Stimulated activated CD4-positive, alpha-beta T cell treated with anti-CD3 and anti-CD28 coated beads, Interleukin-15, amount 100 ng/mL, for 24 hours (primary cell): ENCODE measurements at regions not wholly inside any gene's neighbourhood (a gene's known extent, or its start where the extent isn't known, plus 50 kb on each side); places are given as distances from the start of the nearest gene placed in this dataset.

ENCODE experiments used
- DNase-seq: peaks from one replicate; pipeline ENCODE4 v3.0.0-alpha.2; 2020

DNA sequence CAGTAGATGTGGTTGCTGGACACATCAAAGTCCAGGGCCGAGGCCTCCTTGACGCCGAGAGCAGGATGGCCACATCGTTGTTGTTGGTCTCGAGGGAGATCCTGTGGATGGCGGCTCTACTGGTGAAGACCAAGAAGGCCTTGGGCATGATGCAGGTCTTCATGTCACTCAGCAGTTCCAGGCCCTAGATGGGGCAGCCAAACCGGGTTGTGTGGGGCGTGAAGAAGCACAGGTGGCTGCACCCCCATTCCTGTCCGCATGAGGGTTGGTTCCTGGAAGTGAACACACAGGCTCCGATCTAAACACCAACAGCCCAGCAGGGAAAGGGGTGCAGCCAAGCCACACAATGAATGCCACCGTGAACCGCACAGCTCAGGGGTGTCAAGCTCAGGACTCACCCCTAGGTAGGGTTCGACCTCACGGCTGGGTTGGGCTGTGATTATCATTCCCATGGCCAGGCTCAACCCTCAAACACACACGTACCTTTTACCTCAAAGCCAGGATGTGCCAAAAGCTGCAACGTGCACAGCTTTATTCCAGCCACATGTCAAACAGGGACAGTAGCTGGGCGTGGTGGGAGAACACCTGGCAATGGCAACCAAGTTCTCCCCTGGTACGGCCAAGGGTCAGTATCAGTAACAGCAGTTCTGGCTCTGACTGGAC is 132.3 kb downstream of the CRYBB2 start:
- no peak for DNase-seq

DNA sequence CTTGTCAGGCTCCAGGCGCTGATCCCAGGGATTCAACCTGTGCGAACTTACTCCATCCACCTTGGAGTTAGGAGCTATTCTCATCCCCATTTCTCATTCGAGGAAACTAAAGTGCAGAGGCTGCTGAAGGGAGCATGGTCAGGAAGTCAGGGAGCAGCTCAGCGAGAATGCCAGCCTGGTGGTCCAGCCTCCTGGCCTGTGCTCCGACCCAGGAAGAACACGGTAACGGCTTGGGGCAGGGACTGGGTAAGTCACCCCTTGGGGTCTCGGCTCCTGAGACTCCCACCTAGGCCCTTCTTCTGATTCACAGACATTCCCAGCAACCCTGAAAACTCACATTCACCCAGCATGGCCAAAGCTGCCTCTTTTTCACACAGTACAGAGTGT is 132.8 kb downstream of the CRYBB2 start:
- DNase-seq, result no peak

DNA sequence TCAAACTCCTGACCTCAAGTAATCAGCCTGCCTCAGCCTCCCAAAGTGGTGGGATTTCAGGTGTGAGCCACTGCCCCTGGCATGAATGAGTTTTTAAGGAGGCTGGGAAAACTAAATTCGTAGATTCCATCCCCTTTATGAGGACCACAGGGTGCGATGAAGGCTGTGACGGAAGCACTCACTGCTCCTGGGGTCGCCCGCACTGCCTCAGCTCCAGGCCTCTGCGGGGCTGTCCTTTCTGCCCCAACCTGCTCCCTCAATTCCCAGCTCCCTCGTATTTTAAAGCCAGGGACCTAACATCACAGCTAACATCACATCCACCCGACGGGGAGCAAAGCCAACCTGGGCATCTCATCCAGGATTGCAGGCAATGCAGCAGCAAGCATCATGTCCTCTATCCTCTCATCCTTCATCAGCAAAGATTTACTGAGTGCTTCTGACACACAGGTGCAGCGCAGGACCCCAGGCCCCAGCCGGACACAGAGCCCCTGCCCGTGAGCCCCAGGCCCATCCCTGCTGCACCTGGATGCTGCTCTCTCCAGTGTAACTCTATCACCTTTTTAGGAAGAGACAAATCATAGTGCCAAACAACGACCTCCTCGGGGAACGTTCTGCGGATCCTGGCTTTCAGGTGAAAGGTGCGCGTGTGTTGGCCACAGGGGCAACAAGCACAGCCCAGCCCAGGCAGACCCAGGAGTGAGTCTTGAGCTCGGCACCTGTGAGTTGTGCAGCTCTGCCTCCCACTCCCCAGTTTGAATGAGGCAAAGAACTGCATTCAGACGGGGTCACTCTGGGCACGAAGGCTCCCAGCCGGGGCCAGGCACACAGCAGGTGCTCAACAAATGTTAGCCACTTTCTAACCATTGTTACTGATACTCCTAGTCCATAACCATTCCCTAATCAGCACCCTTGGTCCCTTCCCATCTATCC is 134.3 kb downstream of the CRYBB2 start:
- no peak for DNase-seq

DNA sequence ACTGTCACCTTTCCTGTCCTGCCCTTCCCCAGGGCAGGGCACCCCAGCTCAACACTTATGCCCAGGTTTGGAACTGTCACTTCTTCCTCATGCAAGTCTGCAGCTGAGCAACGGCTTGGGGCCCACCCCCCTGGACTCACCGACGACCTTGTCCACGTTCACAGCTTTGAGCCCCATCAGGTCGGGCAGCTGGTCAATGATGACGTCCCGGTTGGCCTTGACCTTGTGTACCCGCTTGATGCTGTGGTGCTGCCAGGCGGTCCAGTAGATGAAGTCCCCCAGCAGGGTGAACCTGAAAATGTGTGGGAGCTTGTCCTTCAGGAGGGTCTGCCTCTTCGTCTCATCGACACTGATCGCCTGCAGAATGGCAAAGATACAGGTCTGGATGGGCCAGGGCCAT is 135.0 kb downstream of the CRYBB2 start:
- DNase-seq, result no peak

DNA sequence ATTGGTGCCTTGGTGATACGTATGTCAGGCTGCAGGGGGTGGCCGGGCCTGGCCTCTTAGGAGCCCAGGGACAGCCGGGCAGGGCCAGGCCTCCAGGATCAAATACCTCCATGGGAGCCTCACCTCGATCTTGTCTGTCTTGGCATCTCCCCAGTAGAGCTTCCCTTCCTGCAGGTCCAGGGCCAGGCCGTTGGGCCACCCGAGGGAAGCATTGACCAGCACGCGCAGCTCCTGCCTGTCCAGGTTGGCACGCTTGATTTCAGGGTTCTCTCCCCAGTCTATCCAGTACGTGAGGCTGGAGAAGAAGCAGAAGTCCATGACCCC is 137.7 kb downstream of the CRYBB2 start:
- no peak for DNase-seq

DNA sequence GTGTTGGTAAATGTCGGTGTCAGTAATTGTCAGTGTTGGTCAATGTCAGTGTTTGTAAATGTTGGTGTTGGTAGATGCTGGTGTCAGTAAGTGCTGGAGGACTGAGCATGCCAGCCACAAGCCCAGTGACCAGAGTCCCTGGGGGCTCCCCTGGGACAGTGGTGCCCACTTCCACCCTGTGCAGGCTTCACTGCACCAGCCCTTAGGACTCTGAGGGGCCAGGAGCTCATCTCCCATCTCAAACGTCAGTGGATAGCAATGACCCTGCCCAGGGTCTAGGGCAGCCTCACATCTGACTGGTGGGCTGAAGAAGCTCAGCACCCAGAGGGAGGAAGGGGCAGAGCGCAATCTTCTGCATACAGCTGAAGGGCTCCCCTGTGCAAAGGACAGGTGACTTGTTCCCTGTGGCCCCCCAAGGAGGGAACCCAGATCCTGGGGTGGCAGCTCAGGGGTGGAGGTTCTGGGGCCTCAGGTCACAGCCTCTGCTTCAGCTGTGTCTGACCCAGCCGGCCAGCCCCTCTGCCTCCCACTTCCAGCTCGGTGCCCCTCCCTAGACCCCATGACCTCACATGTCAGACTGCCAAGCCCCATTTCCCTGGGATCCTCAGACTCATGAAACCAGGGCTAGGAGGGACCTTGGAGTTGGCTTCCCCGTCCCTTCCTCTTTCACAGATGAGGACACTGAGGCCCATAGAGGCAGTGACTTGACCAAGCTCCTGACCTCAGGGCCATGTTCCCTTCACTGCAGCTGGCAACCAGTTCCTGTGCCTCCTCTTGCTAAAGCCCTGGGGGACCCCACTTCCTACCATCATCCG is 138.4 kb downstream of the CRYBB2 start:
- no peak for DNase-seq

DNA sequence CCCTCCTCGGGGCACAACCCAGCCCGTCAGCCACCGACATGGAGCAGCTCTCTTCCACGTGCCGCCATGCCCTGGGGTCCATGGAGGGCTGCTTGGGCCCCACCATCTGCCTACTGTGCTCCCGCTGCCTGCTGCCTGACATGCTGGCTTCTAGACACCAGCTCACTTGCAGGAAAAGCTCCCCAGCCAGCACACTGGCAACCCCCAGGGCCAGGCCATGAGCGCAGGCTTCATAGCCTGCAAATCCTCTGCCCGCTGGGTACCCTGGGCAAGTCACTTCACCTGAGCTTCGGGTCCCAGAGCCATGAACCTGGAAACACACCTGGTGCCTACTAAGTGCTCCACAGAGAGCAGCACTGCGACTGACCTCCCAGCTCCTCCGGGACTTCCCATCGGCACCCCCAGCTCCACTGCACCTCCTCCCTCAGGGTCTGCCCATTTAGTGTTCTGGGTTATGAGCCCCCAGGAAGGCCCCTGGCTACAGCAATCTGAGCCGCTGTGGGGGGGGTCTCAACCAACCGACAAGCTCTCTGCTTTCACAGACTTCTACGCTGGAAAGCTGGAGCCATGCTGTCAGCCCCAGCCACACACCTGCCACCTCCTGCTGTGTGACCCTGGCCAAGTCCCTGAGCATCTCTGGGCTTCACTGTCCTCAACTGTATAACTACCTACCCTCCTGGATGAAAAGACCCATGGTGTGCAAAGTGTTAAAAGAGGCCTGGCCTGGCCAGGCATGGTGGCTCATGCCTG is 139.2 kb downstream of the CRYBB2 start:
- no peak for DNase-seq

DNA sequence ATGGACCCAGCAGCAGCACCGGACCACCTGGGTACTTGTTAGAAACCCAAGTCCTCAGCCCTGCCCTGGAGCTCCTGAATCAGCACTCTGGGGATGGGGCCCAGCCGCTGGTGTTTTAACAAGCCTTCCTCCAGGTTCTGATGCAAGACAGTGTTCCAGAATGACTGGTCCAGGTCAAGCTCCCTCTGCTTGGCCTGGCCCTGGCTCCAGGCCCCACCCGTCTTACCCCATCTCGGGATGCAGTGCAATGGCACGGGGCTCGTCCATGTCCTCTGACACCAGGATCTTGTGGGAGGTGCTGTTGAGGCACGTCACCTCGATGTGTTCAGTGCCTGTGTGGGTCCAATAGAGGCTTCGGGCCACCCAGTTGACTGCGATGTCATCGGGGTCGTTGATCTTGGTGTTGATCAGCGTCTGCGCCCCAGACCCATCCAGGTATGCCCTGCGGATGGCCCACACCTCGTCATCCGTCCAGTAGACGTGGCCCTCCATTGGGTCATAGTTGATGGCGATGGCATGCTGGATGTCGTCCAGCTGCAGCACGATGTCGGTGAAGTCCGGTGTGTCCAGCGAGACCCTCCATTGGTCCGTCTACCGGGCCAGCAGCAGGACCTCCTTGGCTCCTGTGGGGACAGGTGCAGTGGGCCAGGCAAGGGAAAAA is 140.3 kb downstream of the CRYBB2 start:
- no peak for DNase-seq

DNA sequence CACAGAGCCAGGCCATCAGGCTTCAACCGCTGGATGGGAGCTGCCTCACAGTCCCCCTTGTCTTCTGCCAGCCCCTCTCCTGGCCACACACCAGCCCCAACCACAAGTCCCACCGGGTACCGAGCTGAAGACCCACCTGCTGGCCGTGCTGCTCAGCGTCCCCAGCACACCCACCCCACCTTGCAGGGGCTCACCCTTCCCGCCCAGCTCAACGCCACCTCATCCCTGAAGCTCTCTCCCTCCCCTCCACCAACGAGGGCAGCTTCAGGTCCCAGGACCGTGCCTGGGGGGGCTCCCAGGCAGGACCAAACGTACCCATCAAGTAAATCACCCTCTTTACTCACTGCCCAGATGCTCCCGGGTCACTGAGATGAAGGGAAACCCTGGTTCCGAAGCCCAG is 141.0 kb downstream of the CRYBB2 start:
- no peak for DNase-seq

DNA sequence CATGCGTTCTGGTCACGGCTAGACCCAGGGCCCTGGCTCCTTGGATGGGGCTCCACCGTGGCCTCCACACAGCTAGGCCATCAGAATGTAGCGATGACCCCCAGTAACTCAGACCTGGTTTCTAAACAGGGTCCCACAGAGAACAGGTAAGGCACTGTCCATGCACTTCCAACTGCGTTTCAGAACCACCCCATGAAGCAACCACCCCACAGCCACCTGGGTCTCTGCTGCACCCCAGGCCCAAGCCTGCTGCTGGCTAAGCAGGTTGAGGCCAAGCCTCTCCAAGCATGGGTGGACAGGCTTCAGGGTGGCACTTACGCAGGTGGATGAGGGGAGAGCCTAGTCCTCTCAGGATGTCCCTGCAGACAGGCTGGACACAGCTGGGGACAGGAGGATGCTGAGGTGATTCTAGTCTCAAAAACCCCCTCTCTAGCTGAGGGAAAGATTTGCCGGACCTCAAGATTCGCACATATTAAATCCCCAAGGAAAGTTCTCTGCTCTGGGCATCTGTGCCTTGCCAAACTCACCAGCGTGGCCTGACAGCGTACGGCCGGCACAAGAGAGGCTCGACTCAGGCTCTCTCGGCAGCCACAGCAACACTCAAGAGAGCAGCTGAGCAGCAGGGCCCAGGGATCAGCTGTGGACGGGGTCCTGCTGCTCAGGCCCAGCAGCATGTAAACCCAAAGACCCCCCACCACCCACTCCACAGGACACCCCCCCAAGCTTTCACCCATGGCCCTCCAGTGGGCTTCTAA is 141.6 kb downstream of the CRYBB2 start:
- DNase-seq, result no peak

DNA sequence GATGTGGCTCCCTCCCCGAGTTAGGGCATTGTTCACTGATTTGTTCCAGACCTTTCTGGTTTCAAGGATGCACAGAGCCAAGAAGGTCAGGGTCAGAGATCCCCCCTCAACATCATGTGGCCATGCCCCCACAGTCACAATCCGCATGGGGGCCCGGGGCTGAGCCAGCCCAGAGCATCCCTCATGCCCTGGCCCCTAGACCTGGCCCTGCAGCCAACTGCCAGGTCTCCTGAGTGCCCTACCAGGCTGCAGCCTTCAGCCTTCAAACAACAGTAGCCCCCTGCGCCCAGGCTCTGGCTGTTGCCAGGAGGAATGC is 142.4 kb downstream of the CRYBB2 start:
- DNase-seq, result no peak

DNA sequence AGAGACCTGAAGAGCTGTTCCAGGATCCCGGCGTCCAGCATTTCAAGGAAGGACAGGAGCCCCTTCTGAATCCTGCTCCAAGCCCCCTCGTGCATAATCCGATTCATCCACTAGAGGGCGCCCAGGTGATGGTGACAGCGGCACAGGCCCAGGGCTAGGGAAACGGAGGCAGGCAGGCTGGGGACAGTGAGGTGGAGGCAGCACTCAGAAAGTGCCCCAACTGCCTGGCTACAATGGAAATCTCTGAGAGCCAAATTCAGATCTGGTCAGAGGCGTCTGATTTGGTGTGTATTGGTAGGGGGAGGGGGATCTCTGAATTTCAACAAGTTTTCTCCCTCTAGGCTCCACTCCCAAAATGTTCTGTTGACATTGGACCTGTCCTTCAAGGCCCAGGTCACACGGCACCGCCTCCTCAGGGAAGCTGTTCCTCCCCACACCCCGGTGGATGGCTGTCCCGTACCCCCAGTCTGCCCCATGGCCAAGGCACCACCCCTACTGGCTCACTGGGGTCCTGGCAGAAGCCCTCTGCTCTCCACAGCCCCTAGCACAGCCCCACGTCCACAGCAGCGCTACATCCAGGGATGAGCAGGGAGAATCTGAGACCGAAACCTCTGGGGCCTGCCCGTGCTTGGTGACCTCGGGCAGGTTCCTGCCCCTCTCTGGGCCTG is 142.9 kb downstream of the CRYBB2 start:
- peak; percentile 84 for DNase-seq

DNA sequence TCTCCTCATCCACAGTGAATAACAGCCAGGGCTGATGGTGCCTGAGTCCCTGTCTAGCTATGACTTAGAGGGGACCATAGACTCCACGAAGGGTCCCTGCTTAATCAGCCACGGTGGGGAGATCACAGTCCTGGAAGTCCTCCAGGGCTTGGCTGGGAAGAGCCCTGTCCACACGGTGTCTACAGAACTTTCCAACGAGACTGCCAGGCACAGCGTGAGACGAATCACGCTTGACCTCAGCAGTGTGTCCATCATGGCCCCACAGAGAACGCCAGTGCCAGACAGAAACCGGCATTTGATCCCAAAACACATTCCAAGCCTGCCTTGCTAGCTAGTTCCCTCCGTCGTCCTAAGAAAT is 143.4 kb downstream of the CRYBB2 start:
- no peak for DNase-seq

DNA sequence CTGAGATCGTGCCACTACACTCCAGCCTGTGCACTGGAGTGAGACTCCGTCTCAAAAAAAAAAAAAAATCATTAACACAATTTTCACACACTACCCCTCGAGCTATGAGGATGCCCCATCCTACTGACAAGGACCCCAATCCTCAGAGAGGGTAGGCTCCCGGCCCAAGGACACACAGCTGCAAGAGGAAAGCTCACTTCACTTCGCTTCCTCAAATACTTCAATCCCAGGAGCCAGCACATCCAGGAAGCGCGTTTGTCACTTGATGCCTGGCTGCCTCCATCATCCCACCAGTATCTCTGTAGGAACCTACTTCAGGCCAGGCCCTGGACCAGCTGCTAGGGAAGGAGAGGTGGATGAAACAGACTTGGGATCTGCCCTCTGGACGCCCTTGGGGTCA is 144.0 kb downstream of the CRYBB2 start:
- DNase-seq, result no peak

DNA sequence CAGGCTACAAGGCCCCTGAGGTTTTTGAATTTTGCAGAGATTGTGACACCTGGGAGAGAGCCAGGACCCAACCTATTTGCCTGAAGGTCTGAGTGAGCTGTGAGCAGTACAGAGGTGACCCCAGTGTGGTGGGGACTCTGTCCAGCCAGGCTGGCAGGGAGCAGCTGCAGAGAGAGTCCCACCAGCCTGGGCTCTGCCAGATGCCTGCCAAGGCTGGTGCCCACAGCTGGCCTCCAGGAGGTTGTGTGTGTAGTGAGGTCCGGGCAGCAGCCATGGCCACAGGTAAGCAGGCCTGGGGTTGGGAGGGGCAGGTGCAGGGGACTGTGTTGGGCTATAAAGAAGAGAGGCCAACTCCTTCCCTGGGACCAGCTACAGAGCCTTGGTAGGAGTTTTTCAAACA is 144.8 kb downstream of the CRYBB2 start:
- no peak for DNase-seq

DNA sequence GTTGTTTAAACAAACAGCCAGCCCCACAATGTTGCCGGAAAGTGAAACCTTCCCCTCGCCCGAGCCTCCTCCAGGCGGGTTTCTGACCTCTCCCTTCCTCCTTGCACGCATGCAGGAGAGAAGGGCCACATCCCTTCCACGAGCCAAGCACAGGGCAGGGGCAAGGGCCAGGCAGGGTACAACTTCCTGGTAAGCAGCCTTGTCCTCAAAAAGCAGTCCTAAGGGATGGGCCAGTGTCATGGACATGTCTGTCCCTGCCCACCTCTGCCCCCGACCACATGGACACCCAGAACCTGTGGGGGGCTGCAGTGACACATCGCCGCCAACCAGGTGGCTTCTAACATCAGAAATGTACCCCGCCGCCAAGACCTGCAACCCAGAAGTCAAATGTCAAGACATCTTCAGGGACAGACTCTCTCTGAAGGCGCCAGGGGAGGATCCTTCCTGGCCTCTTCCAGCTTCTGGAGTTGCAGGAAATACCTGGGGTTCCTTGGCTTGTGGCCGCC is 145.3 kb downstream of the CRYBB2 start:
- no peak for DNase-seq

DNA sequence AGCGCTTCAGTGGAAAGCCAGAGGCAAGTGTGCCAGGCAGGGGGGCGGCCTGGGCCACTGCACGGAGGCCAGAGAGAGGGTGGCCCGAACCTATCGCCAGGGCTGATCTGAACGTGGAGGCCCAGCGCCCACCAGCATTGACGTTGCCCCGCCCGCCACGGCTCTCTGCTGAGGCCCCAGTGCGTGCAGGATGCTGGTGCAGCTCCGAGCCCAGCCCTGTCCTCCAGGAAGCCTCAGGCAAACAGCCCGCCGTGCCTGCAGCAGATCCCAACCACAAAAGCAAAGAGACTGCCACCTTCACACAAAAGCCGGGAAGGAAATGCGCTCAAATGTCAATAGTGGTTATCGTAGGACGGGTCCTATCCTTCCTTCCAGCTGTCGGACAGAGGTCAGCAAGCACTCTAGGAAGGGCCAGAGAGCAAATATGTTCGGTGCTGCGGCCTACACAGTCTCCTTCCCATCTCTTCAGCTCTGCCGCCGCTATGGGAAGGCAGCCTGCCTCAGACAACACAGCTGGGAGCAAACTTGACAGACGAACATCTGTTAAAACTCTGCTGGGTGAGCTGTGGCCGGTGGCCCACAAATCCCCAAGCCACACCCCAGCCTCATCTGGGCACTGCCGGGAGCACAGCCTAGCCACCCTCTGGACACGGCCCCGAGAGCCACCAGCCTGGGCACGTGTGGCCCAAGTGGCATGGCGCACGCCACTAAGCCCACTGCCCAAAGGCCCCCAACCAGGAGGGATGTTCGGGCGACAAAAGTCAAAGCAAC is 146.2 kb downstream of the CRYBB2 start:
- DNase-seq, result no peak

DNA sequence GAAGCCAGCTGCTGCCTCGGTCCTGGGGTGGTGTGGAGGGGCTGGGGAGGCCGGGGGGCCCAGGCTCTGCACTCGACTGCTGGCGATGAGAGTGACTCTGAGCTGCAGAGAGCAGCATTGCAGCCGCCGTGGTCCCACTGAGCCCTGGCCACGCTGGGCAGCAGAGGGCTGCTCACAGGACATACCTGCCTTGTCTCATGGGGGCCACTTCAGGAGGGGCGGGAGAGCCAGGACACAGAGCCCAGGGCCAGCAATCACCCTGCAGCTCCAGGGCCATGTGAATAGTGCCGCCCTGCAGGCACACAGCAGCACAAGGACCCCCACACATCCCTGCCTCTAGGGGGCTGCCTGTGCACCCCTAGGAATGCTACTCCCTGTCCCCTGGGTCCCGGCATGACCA is 147.0 kb downstream of the CRYBB2 start:
- DNase-seq, result no peak

DNA sequence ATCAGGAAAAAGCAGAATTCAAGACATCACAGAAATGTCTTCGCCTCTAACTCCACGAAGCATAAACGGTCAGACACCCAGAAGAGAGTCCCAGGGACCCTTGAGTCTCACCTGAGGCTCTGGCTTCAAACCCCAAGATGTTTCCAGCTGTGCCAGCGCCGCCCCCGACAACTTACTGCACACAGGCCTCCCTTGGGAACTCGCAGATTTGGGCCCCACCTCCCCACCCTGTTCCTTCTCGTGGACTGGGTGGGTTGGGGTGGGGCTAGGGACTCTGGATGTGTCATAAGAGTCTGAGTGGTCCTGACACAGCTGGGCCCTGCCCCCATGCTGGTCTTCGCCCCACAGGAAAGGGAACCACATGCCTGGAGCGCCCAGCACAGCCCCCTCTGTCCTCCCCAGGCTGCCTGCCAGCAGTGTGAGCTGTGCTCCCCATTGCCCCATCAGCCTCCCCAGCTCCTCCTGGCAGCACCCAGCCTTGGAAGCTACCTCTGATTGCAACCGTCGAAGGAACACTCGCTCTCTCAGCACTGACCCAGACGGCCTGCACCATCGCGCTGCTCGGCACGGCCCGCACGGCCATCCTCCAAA is 147.5 kb downstream of the CRYBB2 start:
- no peak for DNase-seq

DNA sequence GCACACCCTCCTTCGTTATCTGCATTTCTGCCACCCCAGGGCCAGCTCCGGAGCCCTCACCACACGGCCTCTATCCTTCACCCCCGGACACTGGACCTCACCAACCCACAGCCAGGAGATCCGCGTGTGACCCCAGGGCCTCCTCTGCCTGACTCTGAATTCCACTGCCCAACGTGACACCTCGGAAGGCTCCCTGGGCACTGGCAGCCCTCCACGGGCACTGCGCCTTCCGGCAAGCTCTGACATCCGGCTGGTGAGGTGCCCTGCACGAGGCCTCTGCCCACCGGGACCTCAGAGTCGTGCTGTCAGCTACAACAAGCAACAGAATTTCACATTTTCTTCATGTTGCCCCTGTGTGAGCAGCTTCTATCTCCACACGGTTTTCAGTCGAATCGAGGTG is 148.3 kb downstream of the CRYBB2 start:
- DNase-seq, result no peak
